ENCODE measurements at regions not wholly inside any gene's neighbourhood (a gene's known extent, or its start where the extent isn't known, plus 50 kb on each side); places are given as distances from the start of the nearest gene placed in this dataset.

DNA sequence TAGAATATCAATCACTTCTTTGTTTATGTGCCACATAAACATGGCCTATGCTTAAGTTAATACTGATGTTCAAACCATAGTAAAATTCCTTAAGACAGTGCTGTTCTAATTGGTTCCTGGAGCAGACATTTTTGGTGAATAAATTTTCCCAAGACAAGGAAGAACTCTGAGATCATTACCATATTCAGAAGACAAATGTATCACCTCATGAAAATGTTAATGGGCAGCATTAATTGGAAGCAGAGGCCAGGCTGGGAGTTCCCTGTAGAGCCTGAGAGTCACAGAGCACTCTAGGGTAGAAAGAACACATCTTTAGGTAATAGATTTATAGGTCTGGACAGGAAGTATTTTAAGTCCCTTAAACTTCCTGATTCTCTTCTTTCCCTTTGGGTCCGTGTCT, 240.2 kb downstream of the MAN2A1 start:
- TF ChIP-seq, protein P1, sequence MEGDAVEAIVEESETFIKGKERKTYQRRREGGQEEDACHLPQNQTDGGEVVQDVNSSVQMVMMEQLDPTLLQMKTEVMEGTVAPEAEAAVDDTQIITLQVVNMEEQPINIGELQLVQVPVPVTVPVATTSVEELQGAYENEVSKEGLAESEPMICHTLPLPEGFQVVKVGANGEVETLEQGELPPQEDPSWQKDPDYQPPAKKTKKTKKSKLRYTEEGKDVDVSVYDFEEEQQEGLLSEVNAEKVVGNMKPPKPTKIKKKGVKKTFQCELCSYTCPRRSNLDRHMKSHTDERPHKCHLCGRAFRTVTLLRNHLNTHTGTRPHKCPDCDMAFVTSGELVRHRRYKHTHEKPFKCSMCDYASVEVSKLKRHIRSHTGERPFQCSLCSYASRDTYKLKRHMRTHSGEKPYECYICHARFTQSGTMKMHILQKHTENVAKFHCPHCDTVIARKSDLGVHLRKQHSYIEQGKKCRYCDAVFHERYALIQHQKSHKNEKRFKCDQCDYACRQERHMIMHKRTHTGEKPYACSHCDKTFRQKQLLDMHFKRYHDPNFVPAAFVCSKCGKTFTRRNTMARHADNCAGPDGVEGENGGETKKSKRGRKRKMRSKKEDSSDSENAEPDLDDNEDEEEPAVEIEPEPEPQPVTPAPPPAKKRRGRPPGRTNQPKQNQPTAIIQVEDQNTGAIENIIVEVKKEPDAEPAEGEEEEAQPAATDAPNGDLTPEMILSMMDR (IDR thresholded peaks at IDR 0.05): no peak
- TF ChIP-seq POLR2A (IDR thresholded peaks at IDR 0.05): no peak

Data from uterus (tissue), 2 donors.